ENCODE measurements at regions not wholly inside any gene's neighbourhood (a gene's known extent, or its start where the extent isn't known, plus 50 kb on each side); places are given as distances from the start of the nearest gene placed in this dataset.
A peak's percentile ranks its signal among the peaks of the same experiment; 100 is the strongest.
"Not testable (repeated sequence)": the region's sequence is repeated elsewhere in the genome, so short reads cannot be mapped to it uniquely, and the experiment has no call there.

DNA sequence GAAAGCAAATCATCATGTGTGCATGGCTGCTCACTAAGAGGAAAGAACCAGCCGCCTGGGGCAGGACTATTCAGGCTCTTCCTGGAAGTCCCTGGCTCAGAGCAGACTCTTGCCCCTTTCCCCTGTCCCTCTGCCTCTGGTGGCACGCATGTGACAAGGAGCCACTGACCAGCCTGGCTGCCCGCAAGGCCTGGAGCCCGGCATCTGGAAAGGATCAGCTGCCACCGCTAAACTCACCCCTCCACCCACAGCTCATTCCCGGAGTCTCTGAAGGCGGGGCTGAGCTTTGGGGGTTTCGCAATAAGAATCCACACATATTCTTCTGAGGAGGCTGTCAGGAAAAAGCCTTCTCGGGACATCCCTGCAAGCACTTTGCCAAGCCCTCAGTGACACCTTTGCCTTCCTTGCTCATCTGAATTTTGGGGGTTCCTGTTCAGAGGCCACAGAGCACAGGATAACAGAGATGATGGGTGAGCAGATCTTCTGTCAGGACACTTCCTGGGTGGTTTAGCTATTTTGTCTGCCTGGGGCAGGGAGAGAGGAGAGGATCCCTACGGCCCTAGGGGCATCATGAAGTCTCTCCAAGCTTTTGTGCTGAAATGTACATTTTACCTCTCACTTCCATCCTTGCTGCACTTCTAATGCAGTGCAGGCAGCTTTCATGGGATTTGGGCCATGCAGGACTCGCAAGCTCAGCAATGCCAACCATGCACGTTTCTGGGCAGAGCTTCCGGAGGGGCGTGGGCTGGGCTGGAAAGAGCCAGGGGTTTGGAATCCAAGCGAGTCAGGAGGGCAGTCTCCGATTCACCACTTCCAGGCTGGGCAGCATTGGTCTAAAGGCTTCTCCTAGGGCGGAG, 124.8 kb upstream of the MAP1LC3B2 start:
- peak in 1 of 2 experiments; percentile 18 for DNase-seq

GRCh38 chr12:116435984-116436383, 123.2 kb upstream of the MAP1LC3B2 start:
- DNase-seq = no peak

DNA sequence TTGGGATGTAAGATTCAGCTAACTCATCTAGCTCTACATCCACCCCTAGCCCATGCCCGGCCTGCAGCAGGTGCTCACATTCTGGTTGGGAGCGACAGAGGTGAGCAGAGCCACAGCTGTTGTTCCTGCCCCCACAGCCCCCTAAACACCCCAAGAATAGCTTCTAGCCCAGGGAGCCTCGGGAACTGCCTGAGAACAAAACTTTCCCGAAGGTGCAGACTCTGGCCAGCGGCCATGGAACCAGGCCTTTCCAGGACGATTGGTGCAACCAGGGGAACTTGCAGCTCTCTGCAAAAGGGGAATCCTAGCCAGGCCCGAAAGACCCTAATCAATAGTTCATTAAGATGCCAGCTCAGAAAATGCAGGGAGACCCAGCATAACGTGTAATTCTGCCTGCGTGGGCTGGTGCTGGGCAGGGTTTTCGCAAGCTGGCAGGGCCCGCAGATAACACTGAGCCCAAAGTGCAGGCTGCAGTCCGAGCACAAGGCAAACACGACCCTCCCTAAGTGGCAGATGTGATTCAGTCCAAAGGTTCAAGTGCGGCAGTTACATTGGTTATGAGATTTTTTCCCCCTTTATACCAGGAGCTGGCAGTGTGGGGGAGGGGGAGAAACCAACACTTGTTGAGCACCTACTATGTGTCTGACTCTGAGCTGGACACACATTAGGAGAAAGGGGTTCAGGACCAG, 122.5 kb upstream of the MAP1LC3B2 start:
- DNase-seq = no peak

- no peak for DNase-seq
Measured at GRCh38 chr12:116441292-116441691, 117.9 kb upstream of the MAP1LC3B2 start.

DNA sequence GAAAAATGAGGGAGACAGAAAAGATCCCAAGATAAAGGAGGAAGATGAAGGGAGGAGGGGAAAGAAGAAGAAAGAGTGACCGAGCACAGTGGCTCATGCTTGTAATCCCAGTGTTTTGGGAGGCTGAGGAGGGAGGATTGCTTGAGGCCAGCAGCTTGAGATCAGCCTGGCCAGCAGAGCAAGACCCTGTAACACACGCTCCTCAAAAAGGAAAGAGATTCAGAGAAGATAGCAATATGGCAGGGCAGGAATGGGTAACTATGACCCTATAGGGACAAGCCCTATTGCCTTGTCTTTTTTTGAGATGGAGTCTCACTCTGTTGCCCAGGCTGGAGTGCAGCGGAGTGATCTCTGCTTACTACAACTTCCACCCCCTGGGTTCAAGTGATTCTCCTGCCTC, 116.9 kb upstream of the MAP1LC3B2 start:
- no peak for DNase-seq

DNA sequence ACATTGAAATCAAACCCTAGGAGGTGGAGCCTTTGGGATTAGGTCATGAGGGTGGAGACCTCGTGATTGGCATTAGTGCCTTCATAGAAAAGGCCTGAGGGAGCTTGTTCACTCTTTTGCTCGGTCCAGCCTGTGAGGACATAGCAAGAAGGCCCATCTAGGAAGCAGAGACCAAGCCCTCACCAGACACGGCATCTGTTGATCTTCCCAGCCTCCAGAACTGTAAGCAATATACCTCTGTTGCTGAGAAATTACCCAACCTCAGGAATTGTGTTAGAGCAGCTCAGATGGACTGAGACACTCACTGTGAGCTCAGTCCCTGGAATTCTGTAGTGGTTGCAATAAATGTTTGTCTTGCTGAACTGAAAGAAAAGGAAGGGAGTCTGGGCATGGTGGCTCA, 116.2 kb upstream of the MAP1LC3B2 start:
- no peak for DNase-seq

DNA sequence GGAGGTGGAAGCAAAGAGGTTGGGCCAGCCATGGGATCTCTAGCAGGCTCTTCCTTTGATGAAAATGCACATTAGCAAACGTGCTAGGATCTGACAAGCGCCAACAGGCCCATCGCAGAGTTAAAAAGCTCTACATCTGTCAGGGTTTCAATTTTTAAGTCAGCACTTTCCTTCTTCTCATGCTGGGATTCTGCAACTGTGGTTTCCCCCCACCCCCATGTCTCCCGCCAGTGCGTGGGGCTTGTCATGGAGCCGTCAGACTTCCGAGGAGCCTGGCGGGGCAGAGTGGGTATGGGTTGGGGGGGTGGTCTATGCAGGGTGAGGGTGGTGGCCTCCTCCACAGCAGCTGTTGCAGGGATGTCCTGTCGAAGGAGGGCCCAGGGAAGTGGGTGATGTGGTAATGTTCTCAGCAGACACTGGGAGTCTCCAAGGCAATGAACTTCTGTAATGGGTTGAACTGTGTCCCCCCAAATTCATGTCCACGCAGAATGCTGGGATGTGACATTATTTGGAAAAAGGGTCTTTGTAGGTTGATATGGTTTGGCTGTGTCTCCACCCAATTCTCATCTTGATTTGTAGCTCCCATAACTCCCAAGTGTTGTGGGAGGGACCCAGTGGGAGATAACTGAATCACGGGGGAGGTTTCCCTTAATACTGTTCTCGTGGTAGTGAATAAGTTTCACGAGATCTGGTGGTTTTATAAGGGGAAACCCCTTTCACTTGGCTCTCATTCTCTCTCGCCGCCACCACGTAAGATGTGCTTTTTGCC, 115.2 kb upstream of the MAP1LC3B2 start:
- no peak for DNase-seq

DNA sequence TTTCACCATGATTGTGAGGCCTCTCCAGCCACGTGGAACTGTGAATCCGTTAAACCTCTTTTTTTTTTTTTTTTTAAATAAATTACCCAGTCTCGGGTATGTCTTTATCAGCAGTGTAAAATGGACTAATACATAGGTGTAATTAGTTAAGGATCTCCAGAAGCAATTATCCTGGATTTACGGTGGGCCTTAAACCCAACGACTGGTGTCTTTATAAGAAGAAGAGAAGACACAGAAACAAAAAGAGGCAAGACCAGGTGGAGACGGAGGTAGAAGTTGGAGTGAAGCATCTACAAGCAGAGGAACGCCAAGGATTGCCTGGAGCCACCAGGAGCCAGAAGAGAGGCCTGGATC, 114.6 kb upstream of the MAP1LC3B2 start:
- DNase-seq = no peak

DNA sequence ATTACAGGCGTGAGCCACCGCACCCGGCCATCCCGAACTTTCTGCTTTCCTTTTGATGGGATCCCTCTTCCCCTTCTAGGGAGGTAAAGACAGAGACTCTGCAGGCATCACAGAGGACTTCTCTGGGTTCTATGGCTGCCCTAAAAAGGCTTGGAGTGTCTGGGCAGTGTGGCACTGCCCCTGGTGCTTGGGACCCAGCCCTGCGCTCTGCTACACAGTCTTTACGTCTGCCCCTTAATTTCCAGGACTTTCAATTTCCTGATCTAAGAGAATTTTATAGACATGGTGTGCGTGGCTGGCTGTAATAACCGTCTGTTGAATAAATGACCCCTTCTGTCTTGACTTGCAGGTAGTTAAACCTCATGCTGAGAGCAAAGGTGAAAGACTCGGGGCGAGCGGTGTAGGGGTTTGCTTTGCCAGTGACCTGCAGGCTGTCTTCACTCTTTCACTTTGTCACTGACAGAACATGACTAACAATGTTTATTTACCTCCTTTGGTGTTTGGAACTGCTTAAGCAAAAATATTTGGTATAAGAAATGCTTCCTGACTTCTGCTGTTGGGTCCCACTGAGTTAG, 110.9 kb upstream of the MAP1LC3B2 start:
- DNase-seq = no peak

DNA sequence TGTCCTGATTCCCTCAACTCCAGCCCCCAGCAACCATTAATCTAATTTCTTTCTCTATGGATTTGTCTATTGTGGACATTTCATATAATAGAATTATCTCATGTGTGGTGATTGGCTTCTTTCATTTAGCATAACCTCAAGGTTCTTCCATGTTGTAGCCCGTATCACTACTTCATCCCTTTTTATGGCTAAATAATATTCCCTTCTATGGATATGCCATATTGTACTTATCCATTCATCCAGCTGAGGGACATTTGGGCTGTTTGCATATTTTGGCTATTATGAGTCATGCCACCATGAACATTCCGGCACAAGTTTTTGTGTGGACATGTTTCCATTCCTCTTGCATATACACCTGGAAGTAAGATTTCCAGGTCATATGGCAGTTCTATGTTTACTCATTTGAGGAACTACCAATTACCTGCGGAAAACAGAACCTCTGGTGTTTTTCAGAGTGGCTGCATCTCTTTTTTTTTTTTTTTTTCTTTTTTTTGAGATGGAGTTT, 108.7 kb upstream of the MAP1LC3B2 start:
- DNase-seq = no peak

- DNase-seq = not testable (repeated sequence)
Measured at GRCh38 chr12:116452975-116453374, 106.2 kb upstream of the MAP1LC3B2 start.

DNA sequence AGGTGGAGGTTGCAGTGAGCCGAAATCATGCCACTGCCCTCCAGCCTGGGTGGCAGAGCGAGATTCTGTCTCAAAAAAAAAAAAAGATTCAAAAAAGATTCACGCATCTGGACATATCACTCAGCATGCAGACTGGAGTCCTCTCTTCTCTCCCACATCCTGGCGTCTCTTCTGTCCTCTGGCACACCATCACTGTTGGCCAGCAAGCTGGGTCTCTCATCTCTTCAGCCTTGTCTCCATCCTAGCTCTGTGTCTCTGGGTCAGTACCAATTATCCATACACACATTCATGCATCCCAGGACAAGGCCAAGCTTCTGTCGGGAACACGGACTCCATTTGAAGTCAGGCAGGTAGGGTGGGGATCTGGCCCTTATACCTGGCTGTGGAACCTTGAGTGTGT, 105.5 kb upstream of the MAP1LC3B2 start:
- no peak for DNase-seq

DNA sequence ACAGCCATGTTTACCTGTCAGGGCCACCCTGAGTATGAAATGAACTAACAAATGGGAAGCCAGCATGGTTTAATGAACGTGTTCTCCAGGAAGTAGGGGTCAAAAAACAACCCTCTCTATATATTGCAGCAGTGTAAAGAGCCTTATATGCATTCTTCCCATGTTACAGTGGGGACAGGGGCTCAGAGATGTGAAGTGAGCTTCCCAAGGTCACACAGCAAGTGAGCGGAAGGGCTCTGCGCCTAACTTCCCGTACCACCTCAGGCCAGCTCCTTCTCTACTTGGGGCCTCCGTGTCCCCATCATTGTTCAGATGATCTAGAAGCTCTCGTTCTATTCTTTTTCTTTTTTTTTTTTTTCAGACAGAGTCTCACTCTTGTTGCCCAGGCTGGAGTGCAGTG, 105.1 kb upstream of the MAP1LC3B2 start:
- DNase-seq = no peak

- DNase-seq = no peak
Measured at GRCh38 chr12:116454950-116455447, 104.2 kb upstream of the MAP1LC3B2 start.

- DNase-seq = peak; percentile 24 to 28
Measured at GRCh38 chr12:116455540-116456329, 103.4 kb upstream of the MAP1LC3B2 start.

- no peak for DNase-seq
Measured at GRCh38 chr12:116456330-116457082, 102.7 kb upstream of the MAP1LC3B2 start.

DNA sequence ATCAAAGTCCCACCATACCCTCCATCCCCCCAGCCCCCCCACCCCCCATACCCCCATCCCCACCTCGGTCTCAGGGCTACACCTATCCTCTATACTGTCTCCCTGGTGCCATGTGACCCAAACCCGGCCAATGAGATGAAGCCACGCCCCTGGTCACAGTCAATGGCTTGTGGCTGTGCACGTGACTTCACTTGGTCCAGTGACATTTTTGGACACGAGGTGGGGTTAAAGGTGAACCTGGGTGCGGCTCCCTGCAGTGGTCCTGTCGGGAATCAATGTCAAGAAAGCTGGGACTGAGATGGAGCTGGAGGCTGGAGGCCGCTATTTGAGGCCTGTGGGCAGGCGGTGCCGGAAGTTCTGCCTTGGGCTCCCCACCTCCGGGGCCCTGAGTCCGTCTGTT, 100.7 kb upstream of the MAP1LC3B2 start:
- DNase-seq = no peak

DNA sequence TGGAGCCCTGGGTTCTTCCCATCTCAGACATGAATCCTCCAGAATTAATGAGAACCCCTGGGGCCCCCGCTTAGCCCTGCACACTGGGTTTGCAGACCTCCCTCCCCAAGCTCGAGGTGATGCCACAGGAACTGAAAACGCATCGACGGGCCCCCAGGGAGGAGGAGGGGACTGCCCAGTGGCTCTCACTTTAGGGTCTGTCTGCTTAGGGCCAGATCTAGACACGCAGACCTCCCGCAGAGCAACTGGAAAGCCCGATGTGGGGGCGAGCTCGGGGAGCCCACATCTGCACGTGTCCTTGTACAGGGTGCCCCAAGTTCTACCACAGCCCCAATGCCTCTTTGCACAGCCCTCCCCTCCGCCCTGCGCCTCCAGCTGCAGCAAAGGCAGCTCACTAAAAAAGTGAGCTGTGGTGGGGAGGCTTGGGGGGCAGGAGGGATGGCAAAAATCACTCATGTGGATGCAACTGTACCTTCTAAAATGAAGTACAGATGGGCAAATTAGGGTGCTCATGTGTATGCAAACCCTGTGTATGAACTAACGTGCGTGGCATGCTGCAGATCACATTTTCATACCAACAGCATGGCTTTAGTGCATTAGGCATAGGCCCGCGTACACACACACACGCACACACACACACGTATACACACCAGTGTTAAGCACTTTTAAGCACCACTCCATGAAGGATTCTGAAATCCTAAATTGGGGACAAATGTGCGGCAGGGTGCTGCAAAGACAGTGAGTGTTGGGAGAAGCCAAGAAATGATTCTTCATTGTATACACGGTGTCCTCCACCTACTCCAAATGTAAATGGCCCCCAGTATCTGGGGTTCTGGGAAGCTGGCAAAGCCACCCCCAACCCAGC, 99.9 kb upstream of the MAP1LC3B2 start:
- no peak for DNase-seq

- DNase-seq = no peak
Measured at GRCh38 chr12:116459916-116460663, 99.1 kb upstream of the MAP1LC3B2 start.

All from SHP77 (cell line).